ENCODE measurements at regions not wholly inside any gene's neighbourhood (a gene's known extent, or its start where the extent isn't known, plus 50 kb on each side); places are given as distances from the start of the nearest gene placed in this dataset.

GRCh38 chr11:112831969-112832766 lies 129.1 kb upstream of the NCAM1 start:
- TF ChIP-seq CTCF (IDR thresholded peaks at IDR 0.05; ENCODE audit: low read depth, low read length): no peak
- DNase-seq (ENCODE audit: low read depth, low spot score): no peak
- no peak overlapping the region for H3K4me3 ChIP-seq (ENCODE audit: low read depth, low read length)
- in situ Hi-C loops (cut with HindIII; ENCODE audit: low sequenced_read_pairs): no loop called here

- no peak overlapping the region for H3K4me3 ChIP-seq (ENCODE audit: low read depth, low read length)
- in situ Hi-C loops (cut with HindIII; ENCODE audit: low sequenced_read_pairs): no loop called here
- DNase-seq (ENCODE audit: low read depth, low spot score): no peak
- TF ChIP-seq CTCF (IDR thresholded peaks at IDR 0.05; ENCODE audit: low read depth, low read length): no peak
Measured at GRCh38 chr11:112834277-112834755, 126.9 kb upstream of the NCAM1 start.

- no peak for TF ChIP-seq CTCF (IDR thresholded peaks at IDR 0.05; ENCODE audit: low read depth, low read length)
- no peak overlapping the region for H3K4me3 ChIP-seq (ENCODE audit: low read depth, low read length)
- no peak for DNase-seq (ENCODE audit: low read depth, low spot score)
- in situ Hi-C loops (cut with HindIII; ENCODE audit: low sequenced_read_pairs): no loop called here
Measured at GRCh38 chr11:112835591-112836255, 125.5 kb upstream of the NCAM1 start.

- no peak for TF ChIP-seq CTCF (IDR thresholded peaks at IDR 0.05; ENCODE audit: low read depth, low read length)
- in situ Hi-C loops (cut with HindIII; ENCODE audit: low sequenced_read_pairs): no loop called here
Measured at GRCh38 chr11:112836256-112836602, 125.0 kb upstream of the NCAM1 start.

GRCh38 chr11:112837162-112837826 lies 123.9 kb upstream of the NCAM1 start:
- H3K4me3 ChIP-seq (ENCODE audit: low read depth, low read length): no peak overlapping the region
- in situ Hi-C loops (cut with HindIII; ENCODE audit: low sequenced_read_pairs): no loop called here
- peak; percentile 4 for TF ChIP-seq CTCF (IDR thresholded peaks at IDR 0.05; ENCODE audit: low read depth, low read length)
- DNase-seq (ENCODE audit: low read depth, low spot score): no peak

More at GRCh38 chr11:112836256-112836602, 125.0 kb upstream of the NCAM1 start:
- H3K4me3 ChIP-seq (ENCODE audit: low read depth, low read length): no peak overlapping the region
- DNase-seq (ENCODE audit: low read depth, low spot score): no peak

GRCh38 chr11:112839051-112839450 lies 122.2 kb upstream of the NCAM1 start:
- in situ Hi-C loops (cut with HindIII; ENCODE audit: low sequenced_read_pairs): no loop called here
- DNase-seq (ENCODE audit: low read depth, low spot score): no peak
- TF ChIP-seq CTCF (IDR thresholded peaks at IDR 0.05; ENCODE audit: low read depth, low read length): no peak
- H3K4me3 ChIP-seq (ENCODE audit: low read depth, low read length): no peak overlapping the region
